ENCODE measurements at regions not wholly inside any gene's neighbourhood (a gene's known extent, or its start where the extent isn't known, plus 50 kb on each side); places are given as distances from the start of the nearest gene placed in this dataset.

DNA sequence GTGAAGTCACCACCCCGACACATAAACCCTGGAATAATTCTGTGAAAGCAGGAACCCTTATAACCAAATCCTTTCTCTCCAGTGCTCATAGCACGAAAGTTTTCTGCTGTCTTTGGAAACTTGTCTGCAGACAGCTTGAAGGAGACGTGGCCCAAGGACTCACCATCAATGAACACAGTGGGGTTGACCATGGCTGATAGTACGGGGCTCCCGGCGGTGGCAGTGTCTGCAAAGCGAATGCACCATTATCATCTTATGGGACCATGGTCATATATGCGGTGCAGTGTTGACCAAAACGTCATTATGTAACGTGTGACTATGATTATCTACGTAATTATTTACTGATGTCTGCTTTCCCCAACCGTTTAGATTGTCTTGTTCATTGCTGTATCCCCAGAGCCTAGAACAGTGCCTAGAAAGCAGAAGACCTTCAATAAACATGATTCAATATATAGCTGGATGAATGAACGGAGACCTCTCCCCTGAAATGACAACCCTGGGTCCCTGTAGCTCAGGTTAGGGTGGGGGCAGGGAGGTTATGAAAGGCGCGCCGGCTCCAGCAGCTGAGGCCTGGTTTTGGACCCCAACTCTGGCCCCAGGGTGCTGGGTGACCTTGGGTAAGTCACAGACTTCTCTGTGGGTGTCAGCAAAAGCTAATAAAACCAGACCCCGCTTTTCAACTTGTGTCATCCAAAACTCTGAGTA lies 128.4 kb upstream of the ZBTB40 start:
- Histone ChIP-seq H3K27me3 (replicated peaks; ENCODE audit: insufficient read depth, low read length) (peaks cover 96% of the 10 kb centered on the region), H3K4me2 (ENCODE audit: low read depth, low read length) (no peak overlapping the region), H3F3A (ENCODE audit: insufficient read depth, low read length) (no peaks in the 10 kb centered on the region)

DNA sequence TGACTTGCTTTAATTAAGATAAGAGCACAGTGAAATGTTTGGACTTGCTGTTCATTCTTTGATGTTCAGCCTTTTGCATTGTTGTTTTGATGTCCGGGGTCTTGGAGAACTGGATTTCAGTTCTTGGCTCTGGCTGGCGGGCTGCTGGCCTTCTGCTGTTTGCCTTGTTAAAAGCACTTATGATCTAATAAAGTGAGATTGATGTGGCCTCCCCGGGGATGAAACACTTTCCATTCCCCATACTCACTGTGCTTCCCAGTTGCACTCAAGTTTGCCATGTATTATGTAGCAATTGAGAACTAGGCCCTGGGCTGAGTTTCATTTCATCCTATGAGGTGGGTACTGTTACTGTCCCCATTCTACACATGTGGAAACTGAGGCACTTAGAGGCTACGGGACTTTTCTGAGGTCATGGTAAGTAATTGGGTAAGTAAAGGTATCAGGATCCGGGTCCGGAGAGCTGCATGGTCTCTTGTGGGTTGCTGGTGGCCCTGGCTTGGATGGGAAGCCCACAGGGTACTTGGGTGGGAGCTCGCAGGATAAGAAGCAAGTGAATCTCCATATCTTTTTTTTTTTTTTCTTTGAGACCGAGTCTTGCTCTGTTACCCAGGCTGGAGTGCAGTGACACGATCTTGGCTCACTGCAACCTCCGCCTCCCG lies 127.7 kb upstream of the ZBTB40 start:
- Histone ChIP-seq H3K36me3 (replicated peaks; ENCODE audit: insufficient read depth, low read length) (no peaks in the 10 kb centered on the region), H3K4me1 (ENCODE audit: low read length) (no peaks in the 10 kb centered on the region), H3K9me2 (replicated peaks; ENCODE audit: insufficient read depth, low read length) (no peaks in the 10 kb centered on the region), H3F3A (ENCODE audit: insufficient read depth, low read length) (no peaks in the 10 kb centered on the region), H3K4me3 (ENCODE audit: low read length) (no peak overlapping the region), H3K79me2 (ENCODE audit: low read length) (no peaks in the 10 kb centered on the region), H3K27ac (ENCODE audit: low read length) (no peak overlapping the region), H3K4me2 (ENCODE audit: low read depth, low read length) (no peak overlapping the region), H4K20me1 (ENCODE audit: insufficient read depth, low read length) (no peaks in the 10 kb centered on the region), H2AFZ (ENCODE audit: low read length) (no peak overlapping the region), H3K27me3 (replicated peaks; ENCODE audit: insufficient read depth, low read length) (peaks cover 96% of the 10 kb centered on the region), H3K9me3 (replicated peaks; ENCODE audit: insufficient read depth, low read length) (no peaks in the 10 kb centered on the region), H3K9ac (ENCODE audit: low read length) (no peak overlapping the region)
- no peak for TF ChIP-seq EZH2 (optimal IDR thresholded peaks at IDR 0.05; ENCODE audit: low read depth, low read length)
- no peak for TF ChIP-seq EZH2phosphoT487 (IDR thresholded peaks at IDR 0.05; ENCODE audit: low read length)
- TF ChIP-seq, protein P1, sequence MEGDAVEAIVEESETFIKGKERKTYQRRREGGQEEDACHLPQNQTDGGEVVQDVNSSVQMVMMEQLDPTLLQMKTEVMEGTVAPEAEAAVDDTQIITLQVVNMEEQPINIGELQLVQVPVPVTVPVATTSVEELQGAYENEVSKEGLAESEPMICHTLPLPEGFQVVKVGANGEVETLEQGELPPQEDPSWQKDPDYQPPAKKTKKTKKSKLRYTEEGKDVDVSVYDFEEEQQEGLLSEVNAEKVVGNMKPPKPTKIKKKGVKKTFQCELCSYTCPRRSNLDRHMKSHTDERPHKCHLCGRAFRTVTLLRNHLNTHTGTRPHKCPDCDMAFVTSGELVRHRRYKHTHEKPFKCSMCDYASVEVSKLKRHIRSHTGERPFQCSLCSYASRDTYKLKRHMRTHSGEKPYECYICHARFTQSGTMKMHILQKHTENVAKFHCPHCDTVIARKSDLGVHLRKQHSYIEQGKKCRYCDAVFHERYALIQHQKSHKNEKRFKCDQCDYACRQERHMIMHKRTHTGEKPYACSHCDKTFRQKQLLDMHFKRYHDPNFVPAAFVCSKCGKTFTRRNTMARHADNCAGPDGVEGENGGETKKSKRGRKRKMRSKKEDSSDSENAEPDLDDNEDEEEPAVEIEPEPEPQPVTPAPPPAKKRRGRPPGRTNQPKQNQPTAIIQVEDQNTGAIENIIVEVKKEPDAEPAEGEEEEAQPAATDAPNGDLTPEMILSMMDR (IDR thresholded peaks at IDR 0.05; ENCODE audit: low read length): no peak
- no peak for DNase-seq

More for the DNA sequence above, 128.4 kb upstream of the ZBTB40 start:
- Histone ChIP-seq H3K4me1 (ENCODE audit: low read length) (no peaks in the 10 kb centered on the region), H3K9ac (ENCODE audit: low read length) (no peak overlapping the region), H3K27ac (ENCODE audit: low read length) (no peak overlapping the region), H3K4me3 (ENCODE audit: low read length) (no peak overlapping the region), H3K36me3 (replicated peaks; ENCODE audit: insufficient read depth, low read length) (no peaks in the 10 kb centered on the region), H3K9me2 (replicated peaks; ENCODE audit: insufficient read depth, low read length) (no peaks in the 10 kb centered on the region), H4K20me1 (ENCODE audit: insufficient read depth, low read length) (no peaks in the 10 kb centered on the region), H2AFZ (ENCODE audit: low read length) (no peak overlapping the region), H3K9me3 (replicated peaks; ENCODE audit: insufficient read depth, low read length) (no peaks in the 10 kb centered on the region), H3K79me2 (ENCODE audit: low read length) (no peaks in the 10 kb centered on the region)
- no peak for DNase-seq
- TF ChIP-seq, protein P1 (IDR thresholded peaks at IDR 0.05; ENCODE audit: low read length): no peak
- TF ChIP-seq EZH2 (optimal IDR thresholded peaks at IDR 0.05; ENCODE audit: low read depth, low read length): no peak
- no peak for TF ChIP-seq EZH2phosphoT487 (IDR thresholded peaks at IDR 0.05; ENCODE audit: low read length)

DNA sequence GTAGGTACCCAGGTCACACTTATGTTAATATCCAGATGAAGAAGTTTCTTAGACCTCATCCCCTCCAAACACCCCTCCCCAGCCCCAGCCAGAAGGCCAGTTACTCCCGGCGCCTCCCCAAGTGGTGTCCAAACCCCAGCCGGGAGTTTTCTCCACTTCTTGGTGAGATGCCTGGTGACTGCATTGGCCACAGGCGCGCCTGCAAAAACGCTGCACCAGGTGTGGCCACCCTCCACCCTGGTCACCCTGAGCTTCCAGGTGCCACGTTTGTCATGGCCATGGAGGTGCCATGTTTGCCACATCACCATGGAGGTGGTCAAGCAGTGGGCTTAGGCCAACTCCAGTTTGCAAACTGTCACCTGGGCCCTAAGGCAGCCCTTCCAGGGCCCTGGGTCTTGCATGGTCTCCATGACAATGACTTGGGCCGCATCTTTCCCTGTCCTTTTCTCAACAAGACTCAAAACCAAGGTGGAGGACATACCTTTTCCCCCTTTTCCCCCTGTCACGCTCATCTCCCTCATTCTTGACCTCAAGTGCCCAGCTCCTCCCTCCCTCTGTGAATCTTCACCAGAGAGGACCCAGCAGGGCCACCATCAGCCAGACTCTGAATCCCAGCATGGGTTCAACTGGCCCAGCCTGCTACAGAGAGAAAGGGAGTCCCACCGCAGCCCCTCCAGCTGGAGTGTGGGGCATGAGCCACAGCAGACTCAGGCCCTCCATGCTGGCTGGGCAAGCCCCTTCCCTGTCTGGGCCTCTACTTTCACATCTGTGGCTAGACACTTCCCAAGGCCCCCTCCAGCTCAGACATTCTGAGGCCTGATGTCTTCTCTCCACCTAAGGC lies 125.9 kb upstream of the ZBTB40 start:
- Histone ChIP-seq H3F3A (ENCODE audit: insufficient read depth, low read length) (no peaks in the 10 kb centered on the region), H3K4me1 (ENCODE audit: low read length) (no peaks in the 10 kb centered on the region), H4K20me1 (ENCODE audit: insufficient read depth, low read length) (no peaks in the 10 kb centered on the region), H3K9ac (ENCODE audit: low read length) (no peak overlapping the region), H3K4me3 (ENCODE audit: low read length) (no peak overlapping the region), H3K27ac (ENCODE audit: low read length) (no peak overlapping the region), H3K9me2 (replicated peaks; ENCODE audit: insufficient read depth, low read length) (no peaks in the 10 kb centered on the region), H3K79me2 (ENCODE audit: low read length) (no peaks in the 10 kb centered on the region), H3K36me3 (replicated peaks; ENCODE audit: insufficient read depth, low read length) (no peaks in the 10 kb centered on the region), H2AFZ (ENCODE audit: low read length) (no peak overlapping the region), H3K9me3 (replicated peaks; ENCODE audit: insufficient read depth, low read length) (no peaks in the 10 kb centered on the region), H3K27me3 (replicated peaks; ENCODE audit: insufficient read depth, low read length) (peaks cover 96% of the 10 kb centered on the region), H3K4me2 (ENCODE audit: low read depth, low read length) (no peak overlapping the region)
- no peak for TF ChIP-seq EZH2phosphoT487 (IDR thresholded peaks at IDR 0.05; ENCODE audit: low read length)
- TF ChIP-seq, protein P1 (IDR thresholded peaks at IDR 0.05; ENCODE audit: low read length): no peak
- TF ChIP-seq EZH2 (optimal IDR thresholded peaks at IDR 0.05; ENCODE audit: low read depth, low read length): no peak
- no peak for DNase-seq

All from MM.1S (cell line).